NCI-H2227 treated with DMSO at 0.1 percent for 48 hours (cell line): ENCODE measurements at regions not wholly inside any gene's neighbourhood (a gene's known extent, or its start where the extent isn't known, plus 50 kb on each side); places are given as distances from the start of the nearest gene placed in this dataset.

Experiments used
- DNase-seq: peaks from one replicate; lab custom pipeline; 2025; lab: John Stamatoyannopoulos, UW

- no peak for DNase-seq
These were observed 154.6 kb downstream of the COPRS start for GRCh38 chr17:31704483-31704882.

GRCh38 chr17:31702041-31702440 is 157.0 kb downstream of the COPRS start:
- no peak for DNase-seq

- no peak for DNase-seq
These were observed 158.1 kb downstream of the COPRS start for GRCh38 chr17:31700973-31701372.

GRCh38 chr17:31699886-31700285 is 159.2 kb downstream of the COPRS start:
- no peak for DNase-seq

- DNase-seq, result no peak
These were observed 159.8 kb downstream of the COPRS start for GRCh38 chr17:31699281-31699680.

- DNase-seq, result no peak
These were observed 160.3 kb downstream of the COPRS start for GRCh38 chr17:31698751-31699150.

- DNase-seq, result no peak
These were observed 161.2 kb downstream of the COPRS start for GRCh38 chr17:31697838-31698237.

GRCh38 chr17:31696703-31697325 is 162.2 kb downstream of the COPRS start:
- DNase-seq, result no peak

- peak; percentile 9 for DNase-seq
These were observed 162.9 kb downstream of the COPRS start for GRCh38 chr17:31696184-31696602.

- DNase-seq, result no peak
These were observed 163.5 kb downstream of the COPRS start for GRCh38 chr17:31695456-31696090.

GRCh38 chr17:31693433-31694220 is 165.4 kb downstream of the COPRS start:
- no peak for DNase-seq

GRCh38 chr17:31692632-31693031 is 166.4 kb downstream of the COPRS start:
- no peak for DNase-seq

GRCh38 chr17:31692027-31692426 is 167.0 kb downstream of the COPRS start:
- DNase-seq, result no peak

GRCh38 chr17:31691251-31691905 is 167.7 kb downstream of the COPRS start:
- no peak for DNase-seq

- DNase-seq, result no peak
These were observed 168.9 kb downstream of the COPRS start for GRCh38 chr17:31690151-31690551.

GRCh38 chr17:31688701-31689100 is 170.3 kb downstream of the COPRS start:
- no peak for DNase-seq

- DNase-seq, result no peak
These were observed 171.4 kb downstream of the COPRS start for GRCh38 chr17:31687505-31688126.

- no peak for DNase-seq
These were observed 172.5 kb downstream of the COPRS start for GRCh38 chr17:31686495-31686894.

GRCh38 chr17:31684901-31685300 is 174.1 kb downstream of the COPRS start:
- DNase-seq, result no peak

- DNase-seq, result no peak
These were observed 178.9 kb downstream of the COPRS start for GRCh38 chr17:31680126-31680525.

- no peak for DNase-seq
These were observed 179.4 kb downstream of the COPRS start for GRCh38 chr17:31679667-31680066.

GRCh38 chr17:31678431-31678830 is 180.6 kb downstream of the COPRS start:
- no peak for DNase-seq
